H1 (cell line): ENCODE measurements at regions not wholly inside any gene's neighbourhood (a gene's known extent, or its start where the extent isn't known, plus 50 kb on each side); places are given as distances from the start of the nearest gene placed in this dataset.

Source experiments
- CTCF ChIP-seq, 3 experiments: IDR thresholded peaks; 1 replicate in 2 of 3; 2 replicates in 1 of 3; pipeline versions ENCODE4 v1.5.1 to v1.6.1; 2011; ENCODE audit warnings: low read length in 3 of 3, mild to moderate bottlenecking in 3 of 3, inconsistent platforms in 2 of 3, low read depth in 1 of 3, moderate library complexity in 1 of 3; ENCODE audit not compliant: insufficient read depth in 1 of 3; ENCODE audit errors: control extremely low read depth in 1 of 3
- EZH2 ChIP-seq: fragments of 200-600 bp; sonication (generic); IDR thresholded peaks from 2 replicates; pipeline ENCODE4 v1.7.1; 2012; ENCODE audit warnings: low read depth, mild to moderate bottlenecking, moderate library complexity, low read length, inconsistent platforms; ENCODE audit not compliant: severe bottlenecking
- HDAC6 ChIP-seq: IDR thresholded peaks from one replicate; pipeline ENCODE4 v1.7.1; 2012; ENCODE audit warnings: low read depth, mild to moderate bottlenecking, inconsistent platforms, low read length, moderate library complexity
- JUND ChIP-seq: IDR thresholded peaks from 2 replicates; pipeline ENCODE4 v1.6.1; 2011; ENCODE audit warnings: mild to moderate bottlenecking, improper control_type of control experiment, low read length
- POLR2A ChIP-seq, 2 experiments: IDR thresholded peaks; 1 replicate in 1 of 2; 2 replicates in 1 of 2; pipeline ENCODE4 v1.6.1; 2011; ENCODE audit warnings: low read depth in 2 of 2, low read length in 2 of 2, mild to moderate bottlenecking in 2 of 2; ENCODE audit errors: control extremely low read depth in 1 of 2
- POLR2AphosphoS5 ChIP-seq: IDR thresholded peaks from 2 replicates; pipeline ENCODE4 v1.6.1; 2011; ENCODE audit warnings: low read depth, low read length
- RAD21 ChIP-seq, 2 experiments: IDR thresholded peaks in 1 of 2; conservative IDR thresholded peaks in 1 of 2; 2 replicates each; pipeline ENCODE4 v1.6.1; 2011; ENCODE audit warnings: low read depth in 2 of 2, low read length in 2 of 2, improper control_type of control experiment in 1 of 2, inconsistent platforms in 1 of 2, mild to moderate bottlenecking in 1 of 2, moderate library complexity in 1 of 2
- RFX5 ChIP-seq: IDR thresholded peaks from 2 replicates; pipeline ENCODE4 v1.6.1; 2011; ENCODE audit warnings: low read depth, low read length, improper control_type of control experiment, borderline replicate concordance
- RXRA ChIP-seq: IDR thresholded peaks from 2 replicates; pipeline ENCODE4 v1.6.1; 2011; ENCODE audit warnings: low read depth, mild to moderate bottlenecking, low read length, moderate library complexity; ENCODE audit not compliant: insufficient read depth
- SP1 ChIP-seq: IDR thresholded peaks from 2 replicates; pipeline ENCODE4 v1.6.1; 2011; ENCODE audit warnings: low read depth, low read length
- ZNF274 ChIP-seq: IDR thresholded peaks from 2 replicates; pipeline ENCODE4 v1.7.0; 2012; ENCODE audit warnings: low read length, borderline replicate concordance; ENCODE audit errors: extremely low read depth

DNA sequence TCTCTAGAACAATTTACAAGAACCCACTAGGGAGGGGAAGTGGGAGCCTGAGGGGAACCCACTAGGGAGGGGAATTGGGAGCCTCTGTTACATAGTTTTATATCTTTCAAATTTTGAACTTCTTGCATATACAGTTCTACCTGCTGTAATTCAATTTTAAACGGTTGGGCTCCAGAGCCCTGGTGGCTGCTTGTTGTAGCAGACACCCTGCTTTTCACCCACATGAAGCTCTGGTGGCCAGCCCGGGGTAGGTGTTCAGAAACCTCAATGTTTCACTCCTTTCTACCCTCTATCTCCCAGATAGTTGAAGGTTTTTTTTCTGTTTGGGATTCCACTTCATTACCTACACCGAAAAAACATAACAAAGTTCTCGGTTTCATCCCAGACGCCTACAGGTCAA, 124.4 kb downstream of the TMEM174 start:
- TF ChIP-seq CTCF (IDR thresholded peaks at IDR 0.05; ENCODE audit: control extremely low read depth in 1 of 3, insufficient read depth in 1 of 3, low read depth in 1 of 3, low read length in 3 of 3) (no peak), EZH2 (no peak), RFX5 (no peak), POLR2A (IDR thresholded peaks at IDR 0.05; ENCODE audit: control extremely low read depth in 1 of 2, low read depth in 2 of 2, low read length in 2 of 2) (no peak), POLR2AphosphoS5 (no peak), SP1 (no peak), ZNF274 (no peak), HDAC6 (no peak), RXRA (no peak), RAD21 (IDR thresholded peaks at IDR 0.05 in 1 of 2, conservative IDR thresholded peaks at IDR 0.05 in 1 of 2; ENCODE audit: low read depth in 2 of 2, low read length in 2 of 2) (no peak; a peak in 1 of 4 replicates), JUND (no peak)
